IMR-90 (cell line): ENCODE measurements at regions not wholly inside any gene's neighbourhood (a gene's known extent, or its start where the extent isn't known, plus 50 kb on each side); places are given as distances from the start of the nearest gene placed in this dataset.
"Not testable (repeated sequence)": the region's sequence is repeated elsewhere in the genome, so short reads cannot be mapped to it uniquely, and the experiment has no call there.

Experiments
- ATAC-seq: fragments of 200-7000 bp; cut with Tn5 transposase; 2 replicates; pipeline ENCODE4 v1.9.1; 2020; ENCODE audit warnings: low read depth, mild to moderate bottlenecking, moderate library complexity
- BruUV-seq: library from RNA; stranded (reverse); fragments of 400-500 nt; replicated peaks from 2 replicates; lab custom pipeline; 2021; lab: Mats Ljungman, UMichigan
- CTCF ChIA-PET: fragments of 300-600 bp; formaldehyde crosslinking; extraction: SDS; loops from one replicate; lab custom pipeline; 2021; ENCODE audit warnings: antibody characterized with exemption; lab: Yijun Ruan, JAX
- POLR2A ChIA-PET: fragments of 300-600 bp; sonication (Branson Sonifier 250); formaldehyde crosslinking; loops from one replicate; lab custom pipeline; 2022; ENCODE audit warnings: antibody characterized with exemption; ENCODE audit not compliant: unreplicated experiment; lab: Charles Lee
- DNase-seq: peaks from one replicate; pipeline ENCODE4 v3.0.0; 2013
- H2AFZ ChIP-seq: replicated peaks from 2 replicates; pipeline ENCODE3; 2013; ENCODE audit warnings: low read length, mild to moderate bottlenecking; ENCODE audit not compliant: poor library complexity
- H2AK5ac ChIP-seq: 2 replicates; pipeline ENCODE4 v1.6.1; 2013; ENCODE audit warnings: low read depth, low read length, inconsistent platforms
- H2AK9ac ChIP-seq: replicated peaks from 2 replicates; pipeline ENCODE3; 2013; ENCODE audit warnings: mild to moderate bottlenecking, low read depth, low read length, moderate library complexity; ENCODE audit not compliant: poor library complexity
- H2BK120ac ChIP-seq: 2 replicates; pipeline ENCODE4 v1.6.1; 2013; ENCODE audit warnings: low read depth, low read length, inconsistent platforms
- H2BK15ac ChIP-seq: 3 replicates; pipeline ENCODE4 v1.6.1; 2013; ENCODE audit warnings: low read depth, low read length, inconsistent platforms
- H2BK20ac ChIP-seq: 2 replicates; pipeline ENCODE4 v1.6.1; 2013; ENCODE audit warnings: low read depth, mild to moderate bottlenecking, inconsistent platforms, low read length, moderate library complexity
- H2BK5ac ChIP-seq: 2 replicates; pipeline ENCODE4 v1.6.1; 2013; ENCODE audit warnings: mild to moderate bottlenecking, low read depth, low read length, inconsistent platforms; ENCODE audit not compliant: poor library complexity, severe bottlenecking
- H3K14ac ChIP-seq: replicated peaks from 2 replicates; pipeline ENCODE4 v1.6.1; 2013; ENCODE audit warnings: low read depth, low read length, inconsistent platforms
- H3K18ac ChIP-seq: 2 replicates; pipeline ENCODE4 v1.6.1; 2013; ENCODE audit warnings: low read depth, low read length, control low read depth
- H3K23ac ChIP-seq: 2 replicates; pipeline ENCODE4 v1.6.1; 2013; ENCODE audit warnings: low read depth, low read length, inconsistent platforms
- H3K27ac ChIP-seq: 2 replicates; pipeline ENCODE4 v1.5.1; 2013; ENCODE audit warnings: mild to moderate bottlenecking, control low read depth, low read length; ENCODE audit not compliant: insufficient read depth
- H3K27me3 ChIP-seq: 2 replicates; pipeline ENCODE4 v1.6.1; 2013; ENCODE audit warnings: low read length; ENCODE audit not compliant: control insufficient read depth, insufficient read depth
- H3K36me3 ChIP-seq: 2 replicates; pipeline ENCODE4 v1.6.1; 2013; ENCODE audit warnings: low read length, mixed read lengths; ENCODE audit not compliant: control insufficient read depth, insufficient read depth
- H3K4ac ChIP-seq: 2 replicates; pipeline ENCODE4 v1.6.1; 2013; ENCODE audit warnings: low read depth, low read length, inconsistent platforms
- H3K4me1 ChIP-seq: 2 replicates; pipeline ENCODE4 v1.6.1; 2013; ENCODE audit warnings: low read length, mixed read lengths; ENCODE audit not compliant: control insufficient read depth, insufficient read depth
- H3K4me2 ChIP-seq: 2 replicates; pipeline ENCODE4 v1.6.1; 2013; ENCODE audit warnings: low read depth, mild to moderate bottlenecking, control low read depth, low read length, moderate library complexity
- H3K4me3 ChIP-seq: 2 replicates; pipeline ENCODE4 v1.5.1; 2013; ENCODE audit warnings: low read depth, mild to moderate bottlenecking, control low read depth, low read length, moderate library complexity; ENCODE audit not compliant: insufficient read depth
- H3K56ac ChIP-seq: 2 replicates; pipeline ENCODE4 v1.6.1; 2013; ENCODE audit warnings: low read length, inconsistent platforms; ENCODE audit not compliant: insufficient read depth; ENCODE audit errors: extremely low read depth
- H3K79me1 ChIP-seq, 2 experiments: 2 replicates each; pipeline ENCODE4 v1.6.1; 2013; ENCODE audit warnings: low read length in 2 of 2, inconsistent platforms in 1 of 2, low read depth in 1 of 2
- H3K9ac ChIP-seq: 2 replicates; pipeline ENCODE4 v1.6.1; 2013; ENCODE audit warnings: low read depth, low read length, control low read depth
- H3K9me1 ChIP-seq: 2 replicates; pipeline ENCODE4 v1.6.1; 2013; ENCODE audit warnings: low read length, inconsistent platforms; ENCODE audit not compliant: insufficient read depth
- H3K9me3 ChIP-seq: 2 replicates; pipeline ENCODE4 v1.6.1; 2013; ENCODE audit warnings: low read length; ENCODE audit not compliant: control insufficient read depth, insufficient read depth
- H4K20me1 ChIP-seq: 2 replicates; pipeline ENCODE4 v1.6.1; 2013; ENCODE audit warnings: low read length, inconsistent platforms; ENCODE audit not compliant: insufficient read depth
- H4K5ac ChIP-seq: 2 replicates; pipeline ENCODE4 v1.6.1; 2013; ENCODE audit warnings: mild to moderate bottlenecking, low read depth, low read length, control low read depth
- H4K8ac ChIP-seq, 2 experiments: 2 replicates each; pipeline ENCODE4 v1.6.1; 2013; ENCODE audit warnings: low read depth in 2 of 2, low read length in 2 of 2, control low read depth in 1 of 2, inconsistent platforms in 1 of 2
- H4K91ac ChIP-seq: 2 replicates; pipeline ENCODE4 v1.6.1; 2013; ENCODE audit warnings: low read depth, low read length, inconsistent platforms; ENCODE audit not compliant: insufficient read depth
- WGBS, 2 experiments: methylation state at CpG; one replicate each; pipeline versions ENCODE4 v1.1.5 to v1.1.7; 2013; ENCODE audit warnings: missing lambda C conversion rate in 2 of 2; ENCODE audit not compliant: insufficient read length in 1 of 2; ENCODE audit errors: extremely low coverage in 2 of 2; 5-methylcytosine and 5-hydroxymethylcytosine counted together
- dilution Hi-C: fragments of 300-500 bp; cut with HindIII; formaldehyde crosslinking; loops from one replicate; pipeline ENCODE4 v1.14.3; 2018; ENCODE audit warnings: low sequenced_read_pairs; ENCODE audit not compliant: unreplicated experiment
- in situ Hi-C: fragments of 300-500 bp; cut with MboI; formaldehyde crosslinking; loops from 3 replicates; pipeline ENCODE4 v1.14.3; 2019; ENCODE audit warnings: low sequenced_read_pairs, inconsistent platforms, mixed read lengths
- intact Hi-C: fragments of 100-400 bp; cut with micrococcal nuclease; formaldehyde crosslinking; loops from 2 replicates; pipeline ENCODE4 v1.10.0; 2022
- TF ChIP-seq, protein P1 (sequence below): conservative IDR thresholded peaks from 2 replicates; pipeline ENCODE4 v1.5.1; 2012; ENCODE audit warnings: mild to moderate bottlenecking, low read depth, low read length, improper control_type of control experiment

GRCh38 chr5:1653698-1654651 is 130.2 kb upstream of the LPCAT1 start:
- H4K8ac ChIP-seq, H3K14ac ChIP-seq, H2AK9ac ChIP-seq, H2BK15ac ChIP-seq, H3K4me1 ChIP-seq, H3K4ac ChIP-seq, H3K9ac ChIP-seq, H3K27ac ChIP-seq, dilution Hi-C loops, in situ Hi-C loops, H3K9me3 ChIP-seq, H2BK120ac ChIP-seq, H3K4me2 ChIP-seq, H3K23ac ChIP-seq, intact Hi-C loops, H2BK5ac ChIP-seq, H3K56ac ChIP-seq, H3K18ac ChIP-seq, H3K9me1 ChIP-seq, H2AK5ac ChIP-seq, H4K91ac ChIP-seq, H4K20me1 ChIP-seq, H2BK20ac ChIP-seq, DNase-seq, BruUV-seq, H3K36me3 ChIP-seq, H4K5ac ChIP-seq, H3K4me3 ChIP-seq, POLR2A ChIA-PET, H2AFZ ChIP-seq, H3K79me1 ChIP-seq: not testable (repeated sequence)
- peaks cover 60% of the 10 kb centered on the region for H3K27me3 ChIP-seq
- 10% methylated on average over 16 of the region's 60 CpGs; no CpG with 5 or more reads in 1 of the 2 experiments for WGBS, 2 experiments
- CTCF ChIA-PET, result interaction anchor here (1.0 kb wide), 1 partner anchor 9 kb away, joined by 4 read pairs; no protein-coding TSS in a partner anchor
- TF ChIP-seq, protein P1, sequence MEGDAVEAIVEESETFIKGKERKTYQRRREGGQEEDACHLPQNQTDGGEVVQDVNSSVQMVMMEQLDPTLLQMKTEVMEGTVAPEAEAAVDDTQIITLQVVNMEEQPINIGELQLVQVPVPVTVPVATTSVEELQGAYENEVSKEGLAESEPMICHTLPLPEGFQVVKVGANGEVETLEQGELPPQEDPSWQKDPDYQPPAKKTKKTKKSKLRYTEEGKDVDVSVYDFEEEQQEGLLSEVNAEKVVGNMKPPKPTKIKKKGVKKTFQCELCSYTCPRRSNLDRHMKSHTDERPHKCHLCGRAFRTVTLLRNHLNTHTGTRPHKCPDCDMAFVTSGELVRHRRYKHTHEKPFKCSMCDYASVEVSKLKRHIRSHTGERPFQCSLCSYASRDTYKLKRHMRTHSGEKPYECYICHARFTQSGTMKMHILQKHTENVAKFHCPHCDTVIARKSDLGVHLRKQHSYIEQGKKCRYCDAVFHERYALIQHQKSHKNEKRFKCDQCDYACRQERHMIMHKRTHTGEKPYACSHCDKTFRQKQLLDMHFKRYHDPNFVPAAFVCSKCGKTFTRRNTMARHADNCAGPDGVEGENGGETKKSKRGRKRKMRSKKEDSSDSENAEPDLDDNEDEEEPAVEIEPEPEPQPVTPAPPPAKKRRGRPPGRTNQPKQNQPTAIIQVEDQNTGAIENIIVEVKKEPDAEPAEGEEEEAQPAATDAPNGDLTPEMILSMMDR, result 0 out of 2 replicates have a peak, but pooled peaks have one; percentile 15
- peak; percentile 96 for ATAC-seq
